Natural killer cell treated with Interleukin-12 subunit alpha and Interleukin-12 subunit beta and Interleukin-15 and Interleukin-18, amount 100 ng/mL, for 72 hours (primary cell): ENCODE measurements at regions not wholly inside any gene's neighbourhood (a gene's known extent, or its start where the extent isn't known, plus 50 kb on each side); places are given as distances from the start of the nearest gene placed in this dataset.

Experiments
- ATAC-seq, 2 donors: fragments of 150-1000 bp; cut with Tn5 transposase in 1 of 2; sonication (Bioruptor Pico), chemical (Tn5 transposase) in 1 of 2; 2 replicates each; pipeline ENCODE4 v1.10.0; 2021
- DNase-seq: peaks from one replicate; pipeline ENCODE4 v3.0.0; 2022; ENCODE audit warnings: low spot score
- H3K27ac Mint-ChIP-seq, 2 donors: 1 replicate in 1 of 2; 2 replicates in 1 of 2; pipeline ENCODE4 v1.8.0; 2022; ENCODE audit warnings: mixed read lengths in 2 of 2, mild to moderate bottlenecking in 1 of 2, moderate library complexity in 1 of 2
- H3K27me3 Mint-ChIP-seq, 2 donors: 1 replicate in 1 of 2; 2 replicates in 1 of 2; pipeline ENCODE4 v1.8.0; 2022; ENCODE audit warnings: mixed read lengths in 2 of 2
- H3K36me3 Mint-ChIP-seq: one replicate; pipeline ENCODE4 v1.8.0; 2022; ENCODE audit warnings: mixed read lengths
- H3K4me1 Mint-ChIP-seq, 2 donors: 1 replicate in 1 of 2; 2 replicates in 1 of 2; pipeline ENCODE4 v1.8.0; 2022; ENCODE audit warnings: low read depth in 2 of 2, mixed read lengths in 2 of 2, mild to moderate bottlenecking in 1 of 2
- H3K4me3 Mint-ChIP-seq: one replicate; pipeline ENCODE4 v1.8.0; 2022; ENCODE audit warnings: mixed read lengths
- H3K9me3 Mint-ChIP-seq: 2 replicates; pipeline ENCODE4 v1.8.0; 2022; ENCODE audit warnings: mixed read lengths

DNA sequence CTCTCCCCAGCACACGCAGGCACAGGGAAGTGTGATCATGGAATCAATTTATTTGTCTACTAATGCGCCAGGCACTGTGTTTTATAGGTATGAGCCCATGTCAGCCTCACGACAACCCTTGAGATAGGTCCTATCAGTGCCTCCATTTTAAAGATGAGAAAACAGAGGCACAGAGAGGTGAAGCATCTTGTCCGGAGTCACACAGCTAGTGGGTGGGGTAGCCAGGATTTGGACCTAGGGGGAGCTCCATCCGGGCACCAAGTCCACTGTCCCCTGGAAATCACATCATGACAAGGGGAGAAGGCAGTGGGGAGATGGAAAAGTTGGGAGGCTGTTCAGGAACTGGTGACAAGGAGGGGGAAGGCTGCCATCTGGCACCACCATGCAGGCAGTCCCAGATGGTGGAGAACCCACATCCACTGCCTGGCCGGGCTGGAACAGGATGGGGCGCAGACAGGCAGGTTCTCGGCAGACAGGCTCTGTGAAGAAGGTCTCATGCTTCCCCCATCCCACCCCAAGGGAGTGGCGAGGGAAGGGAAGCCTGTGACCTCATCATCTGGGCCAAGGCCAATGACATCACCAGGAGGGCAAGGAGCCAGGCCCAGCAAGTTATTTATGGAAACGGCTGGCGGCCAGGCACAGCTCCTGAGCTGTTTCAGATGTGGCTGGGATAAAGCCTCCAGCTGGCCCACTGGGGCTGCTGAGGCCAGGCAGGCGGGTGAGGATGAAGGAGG, 126.0 kb upstream of the SDK2 start:
- H3K9me3 Mint-ChIP-seq, result no peaks in the 10 kb centered on the region
- no peaks in the 10 kb centered on the region for H3K36me3 Mint-ChIP-seq
- H3K27me3 Mint-ChIP-seq, result peaks cover 0 to 16% of the 10 kb centered on the region in 2 donors
- H3K27ac Mint-ChIP-seq, result no peak overlapping the region
- DNase-seq, result no peak
- ATAC-seq, result peak in 1 of 2 donors; percentile 26
- no peaks in the 10 kb centered on the region for H3K4me1 Mint-ChIP-seq
- H3K4me3 Mint-ChIP-seq, result no peak overlapping the region

DNA sequence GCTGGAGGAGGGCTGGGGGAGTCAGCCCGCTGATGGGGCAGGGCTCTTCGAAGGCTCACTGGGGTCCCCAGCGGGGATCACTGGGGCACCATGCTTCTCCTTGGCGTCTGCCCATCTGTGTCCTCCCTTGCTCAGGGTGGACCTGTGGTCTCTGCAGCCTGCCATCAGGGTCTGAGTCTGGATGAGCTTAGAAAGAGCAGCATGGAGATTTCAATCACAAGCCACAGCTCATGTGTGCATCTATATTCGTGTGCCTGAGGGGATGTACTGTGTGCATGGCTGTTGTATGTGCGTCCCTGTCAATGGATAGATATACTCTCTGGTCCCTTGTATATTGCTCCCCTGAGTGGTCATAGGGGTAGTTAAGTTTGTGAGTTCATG, 126.6 kb upstream of the SDK2 start:
- no peak overlapping the region for H3K4me3 Mint-ChIP-seq
- no peaks in the 10 kb centered on the region for H3K4me1 Mint-ChIP-seq

DNA sequence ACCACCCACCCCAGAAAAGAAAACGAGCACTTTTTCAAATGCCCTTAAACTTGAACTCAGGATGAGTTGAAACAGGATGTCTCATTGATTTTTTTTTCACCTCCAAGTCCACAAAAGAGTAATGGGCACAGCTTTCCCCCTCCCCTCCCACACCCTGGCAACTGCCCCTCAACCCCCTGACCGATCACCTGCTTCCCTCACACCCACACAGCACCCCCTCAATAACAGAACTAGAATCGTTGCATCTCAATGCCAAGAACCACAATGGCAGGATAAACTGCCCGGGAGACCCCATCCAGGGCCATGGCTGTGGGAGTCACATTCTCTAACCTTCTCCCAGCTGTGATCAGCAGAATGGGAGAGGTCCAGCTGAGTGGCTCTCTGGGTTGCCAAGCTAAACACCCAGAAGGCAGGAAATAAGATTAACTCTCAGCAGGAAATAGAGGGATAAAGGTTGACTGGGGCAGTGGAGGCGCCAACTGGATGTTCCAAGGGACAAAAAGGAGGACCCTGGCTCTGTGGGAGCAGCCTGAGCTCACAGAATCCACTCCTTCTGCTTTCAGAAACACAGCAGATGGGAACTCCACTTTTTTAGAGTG, 128.0 kb upstream of the SDK2 start:
- H3K9me3 Mint-ChIP-seq, result no peaks in the 10 kb centered on the region
- no peak overlapping the region for H3K4me3 Mint-ChIP-seq
- ATAC-seq (no peak), DNase-seq (no peak)
- H3K27ac Mint-ChIP-seq, result no peak overlapping the region
- H3K27me3 Mint-ChIP-seq, result peaks cover 0 to 14% of the 10 kb centered on the region in 2 donors
- no peaks in the 10 kb centered on the region for H3K4me1 Mint-ChIP-seq
- H3K36me3 Mint-ChIP-seq, result no peaks in the 10 kb centered on the region

More for the DNA sequence above, 126.6 kb upstream of the SDK2 start:
- H3K27me3 Mint-ChIP-seq, result peaks cover 0 to 16% of the 10 kb centered on the region in 2 donors
- H3K36me3 Mint-ChIP-seq, result no peaks in the 10 kb centered on the region
- no peak overlapping the region for H3K27ac Mint-ChIP-seq
- DNase-seq (no peak), ATAC-seq (no peak)
- H3K9me3 Mint-ChIP-seq, result no peaks in the 10 kb centered on the region

DNA sequence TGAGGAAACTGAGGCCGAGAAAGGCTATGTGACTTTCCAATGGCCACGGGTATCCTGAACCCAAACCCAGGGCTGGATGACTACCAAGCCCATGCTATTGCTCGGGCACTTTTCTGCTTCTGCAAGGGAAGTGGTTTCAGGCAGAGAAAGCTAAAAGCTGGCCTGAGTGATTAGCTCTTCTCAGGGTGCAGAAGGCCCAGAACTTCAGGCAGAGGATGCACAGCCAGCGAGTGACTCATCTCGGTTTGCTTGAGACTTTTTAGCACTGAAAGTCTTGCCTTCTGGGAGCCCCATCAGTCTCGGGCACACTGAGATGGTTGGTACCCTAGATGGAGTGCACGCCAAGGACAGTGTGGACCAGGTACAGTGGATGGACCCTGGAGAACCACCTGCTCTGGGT, 129.5 kb upstream of the SDK2 start:
- ATAC-seq (peak in 1 of 2 donors; percentile 56), DNase-seq (no peak)
- H3K36me3 Mint-ChIP-seq, result no peaks in the 10 kb centered on the region
- no peaks in the 10 kb centered on the region for H3K4me1 Mint-ChIP-seq
- H3K4me3 Mint-ChIP-seq, result no peak overlapping the region
- H3K9me3 Mint-ChIP-seq, result no peaks in the 10 kb centered on the region
- peaks cover 0 to 10% of the 10 kb centered on the region in 2 donors for H3K27me3 Mint-ChIP-seq
- no peak overlapping the region for H3K27ac Mint-ChIP-seq

DNA sequence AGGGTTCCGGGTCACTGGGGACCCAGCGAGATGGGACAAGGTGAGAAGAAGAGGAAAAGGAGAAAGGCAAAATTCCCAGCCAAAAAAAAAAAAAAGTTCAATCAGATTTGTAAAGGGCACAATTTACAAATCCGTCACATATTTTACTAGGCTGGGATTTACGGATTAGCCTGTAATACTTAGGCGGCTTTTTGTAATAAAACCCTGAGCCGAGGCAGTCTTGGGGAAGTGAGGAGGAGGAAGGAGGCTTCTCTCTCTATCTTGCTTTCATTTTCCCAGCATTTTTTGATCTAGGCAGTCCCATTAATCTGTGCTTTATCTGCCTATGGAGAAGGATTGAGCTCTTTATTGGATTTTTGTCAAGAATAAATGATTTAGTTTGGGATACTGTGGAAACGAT, 130.6 kb upstream of the SDK2 start:
- no peak overlapping the region for H3K4me3 Mint-ChIP-seq
- no peak for ATAC-seq

DNA sequence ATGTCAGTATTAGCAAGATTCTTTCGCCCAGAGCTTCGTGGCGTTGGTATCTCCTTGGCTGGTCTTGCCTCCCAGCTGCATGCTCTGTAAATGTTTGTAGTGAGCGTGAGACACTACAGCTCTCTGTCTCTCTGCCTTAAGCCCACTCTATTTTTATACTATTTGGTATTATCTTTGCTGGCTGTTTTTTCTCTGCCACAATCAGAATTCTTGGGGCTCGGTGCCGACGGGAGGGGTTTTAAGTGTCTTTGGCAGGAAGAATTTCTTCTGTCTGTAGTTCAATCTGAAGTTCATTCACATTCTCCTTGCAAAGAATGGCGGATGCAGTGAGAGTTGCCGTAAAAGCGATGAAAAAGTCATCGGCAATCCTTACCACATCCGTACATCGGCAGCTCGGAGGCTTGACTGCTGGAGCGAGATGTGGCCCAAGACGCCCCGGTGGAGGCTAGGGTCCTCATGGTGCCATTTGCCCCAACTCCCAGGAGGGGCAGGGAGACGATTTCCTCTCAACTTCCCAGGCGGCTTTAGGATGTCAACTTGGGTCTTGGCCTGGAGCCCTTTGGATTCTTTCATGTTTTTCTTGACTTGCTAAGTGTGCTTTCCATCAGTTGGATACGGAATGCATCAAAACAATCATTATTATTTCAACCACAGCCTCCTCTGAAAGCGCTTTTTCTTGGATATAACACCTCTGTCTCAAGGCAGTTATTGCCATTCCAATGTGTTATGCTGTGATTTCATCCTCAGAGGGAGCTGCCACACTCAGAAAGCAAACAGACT, 132.3 kb upstream of the SDK2 start:
- Mint-ChIP-seq H3K27me3 (no peaks in the 10 kb centered on the region), H3K27ac (no peak overlapping the region), H3K4me1 (no peaks in the 10 kb centered on the region), H3K9me3 (no peaks in the 10 kb centered on the region), H3K4me3 (no peak overlapping the region), H3K36me3 (no peaks in the 10 kb centered on the region)
- no peak for DNase-seq
- ATAC-seq, result no peak

More for the DNA sequence above, 130.6 kb upstream of the SDK2 start:
- Mint-ChIP-seq H3K4me1 (no peaks in the 10 kb centered on the region), H3K27me3 (peaks cover 0 to 7% of the 10 kb centered on the region in 2 donors), H3K9me3 (no peaks in the 10 kb centered on the region), H3K36me3 (no peaks in the 10 kb centered on the region), H3K27ac (no peak overlapping the region)
- DNase-seq, result no peak

DNA sequence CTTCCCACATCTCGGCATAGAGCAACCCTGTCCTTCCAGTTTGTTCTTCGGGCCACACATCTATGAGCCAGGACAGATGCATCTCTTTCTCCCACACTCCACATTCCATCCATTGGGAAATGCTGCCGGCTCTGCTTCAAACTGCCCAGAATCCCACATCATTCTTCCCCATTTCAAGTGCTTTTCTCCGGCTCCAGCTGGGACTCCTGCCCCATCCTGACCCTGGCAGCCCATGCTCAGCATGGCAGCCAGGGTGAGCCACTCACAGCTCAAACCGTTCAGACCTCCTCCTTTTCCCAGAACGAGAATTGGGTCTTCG, 132.8 kb upstream of the SDK2 start:
- H3K27me3 Mint-ChIP-seq, result no peaks in the 10 kb centered on the region
- H3K4me1 Mint-ChIP-seq, result no peaks in the 10 kb centered on the region
- no peak for ATAC-seq
- no peak overlapping the region for H3K4me3 Mint-ChIP-seq
- no peaks in the 10 kb centered on the region for H3K36me3 Mint-ChIP-seq
- DNase-seq, result no peak
- H3K27ac Mint-ChIP-seq, result no peak overlapping the region
- no peaks in the 10 kb centered on the region for H3K9me3 Mint-ChIP-seq

DNA sequence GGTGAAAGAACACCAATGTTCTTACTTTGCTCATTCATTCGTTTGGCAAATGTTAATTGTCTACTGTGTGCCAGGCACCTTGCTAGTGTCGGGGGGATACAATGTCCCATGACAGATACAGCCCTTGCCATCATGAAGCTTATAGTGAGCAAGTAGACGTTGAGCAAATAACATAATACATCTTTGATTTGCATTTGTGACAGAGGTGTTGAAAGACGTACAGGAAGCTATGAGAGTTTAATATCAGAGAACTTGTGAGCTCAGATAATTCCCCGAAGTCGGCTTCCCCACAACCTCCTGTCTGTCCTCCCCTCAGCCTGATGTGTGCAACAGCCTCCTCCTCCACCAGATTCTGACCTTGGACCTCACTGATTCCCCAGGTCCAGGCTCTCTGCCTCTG, 138.0 kb upstream of the SDK2 start:
- DNase-seq (no peak), ATAC-seq (no peak)
- no peaks in the 10 kb centered on the region for H3K36me3 Mint-ChIP-seq
- no peak overlapping the region for H3K27ac Mint-ChIP-seq
- no peaks in the 10 kb centered on the region for H3K9me3 Mint-ChIP-seq
- H3K4me3 Mint-ChIP-seq, result no peak overlapping the region
- peaks cover 0 to 3% of the 10 kb centered on the region in 2 donors for H3K4me1 Mint-ChIP-seq
- peaks cover 0 to 7% of the 10 kb centered on the region in 2 donors for H3K27me3 Mint-ChIP-seq

DNA sequence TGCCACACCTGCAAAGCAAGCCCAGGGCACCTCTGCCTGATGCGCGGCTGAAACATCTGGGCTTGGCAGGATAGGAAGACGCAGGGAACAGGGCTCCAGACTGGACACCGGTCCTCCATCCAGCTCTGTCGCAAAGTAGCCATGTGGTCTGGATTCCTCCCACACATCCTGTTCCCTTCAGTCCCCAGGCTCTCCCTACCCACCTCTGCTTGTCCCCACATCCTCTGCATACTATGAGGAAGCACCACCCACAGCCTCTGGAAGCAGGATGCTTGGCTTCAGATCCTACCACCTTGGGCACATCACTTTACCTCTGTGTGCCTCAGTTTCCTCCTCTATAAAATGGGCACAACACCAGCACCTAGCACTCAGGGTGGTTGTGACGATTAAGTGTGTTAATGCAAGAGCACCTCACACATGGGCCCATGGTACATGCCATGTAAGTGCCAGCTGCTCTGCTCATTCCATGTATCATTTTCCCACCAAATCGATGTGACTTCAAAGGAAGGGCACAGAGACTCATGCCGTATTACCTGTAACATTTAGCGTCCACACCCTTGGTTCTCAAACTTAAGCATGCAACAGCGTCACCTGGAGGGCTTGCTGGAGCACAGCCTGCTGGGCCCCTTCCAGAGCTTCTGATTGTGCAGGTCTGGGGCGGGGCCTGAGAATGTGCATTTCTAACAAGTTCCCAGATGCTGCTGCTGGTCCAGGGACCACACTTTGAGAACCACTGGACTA, 138.6 kb upstream of the SDK2 start:
- peaks cover 0 to 7% of the 10 kb centered on the region in 2 donors for H3K27me3 Mint-ChIP-seq

DNA sequence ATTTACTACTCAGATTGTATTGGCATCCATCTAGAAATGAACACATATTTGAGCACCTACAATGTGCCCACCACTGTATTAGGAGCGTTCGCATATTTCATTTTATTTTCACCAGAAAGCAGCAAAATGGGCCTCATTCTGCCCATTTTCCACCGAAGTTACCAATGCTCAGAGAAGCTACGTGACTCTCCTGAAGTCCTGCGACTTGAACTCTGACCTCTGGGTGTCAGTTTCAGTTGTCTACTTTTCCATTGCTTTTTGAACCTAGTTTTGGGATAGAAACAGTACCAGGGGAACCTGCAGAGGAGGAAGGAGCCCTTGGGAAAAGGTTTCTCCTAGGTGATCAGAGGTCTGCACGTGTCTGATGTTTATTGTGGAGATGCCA, 139.1 kb upstream of the SDK2 start:
- Mint-ChIP-seq H3K4me1 (peaks cover 0 to 3% of the 10 kb centered on the region in 2 donors), H3K27me3 (peaks cover 0 to 8% of the 10 kb centered on the region in 2 donors), H3K27ac (no peak overlapping the region), H3K36me3 (no peaks in the 10 kb centered on the region), H3K4me3 (no peak overlapping the region), H3K9me3 (no peaks in the 10 kb centered on the region)
- ATAC-seq, result no peak
- DNase-seq, result no peak

More for the DNA sequence above, 138.6 kb upstream of the SDK2 start:
- H3K4me3 Mint-ChIP-seq, result no peak overlapping the region
- H3K4me1 Mint-ChIP-seq, result peaks cover 0 to 3% of the 10 kb centered on the region in 2 donors
- H3K9me3 Mint-ChIP-seq, result no peaks in the 10 kb centered on the region
- H3K36me3 Mint-ChIP-seq, result no peaks in the 10 kb centered on the region
- no peak for ATAC-seq
- H3K27ac Mint-ChIP-seq, result no peak overlapping the region
- DNase-seq, result no peak

DNA sequence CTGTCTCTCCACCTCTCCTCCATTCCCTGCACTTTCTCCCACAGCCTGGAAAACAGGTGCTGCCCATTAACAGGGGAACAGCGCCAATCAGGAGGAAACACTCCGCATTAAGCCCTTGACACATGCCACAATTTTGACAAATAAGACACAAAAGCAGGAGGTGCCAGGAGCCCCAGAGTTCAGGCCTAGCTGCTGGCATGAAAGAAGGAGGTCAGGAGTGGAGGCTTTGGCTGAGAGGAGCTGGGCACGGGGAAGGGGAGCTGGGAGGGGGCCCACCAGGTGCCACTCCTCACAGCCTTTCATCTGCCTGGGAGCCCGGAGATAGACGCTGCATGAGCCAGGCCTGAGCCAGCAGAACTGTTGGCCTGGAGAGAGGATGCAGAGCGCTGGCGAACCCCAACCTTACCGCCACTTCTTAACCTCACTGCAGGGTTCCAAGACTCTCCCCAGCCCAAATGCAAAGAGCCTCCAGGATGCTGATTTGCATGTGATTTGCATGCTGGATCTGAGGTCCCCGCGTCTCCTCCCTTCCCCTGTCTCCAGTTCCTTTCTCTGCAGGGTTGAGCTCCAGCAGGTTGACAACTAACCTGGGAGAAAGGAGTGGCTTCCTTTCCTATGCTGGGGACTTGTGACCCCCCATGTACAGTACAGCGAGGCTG, 139.8 kb upstream of the SDK2 start:
- no peak for DNase-seq
- H3K4me1 Mint-ChIP-seq, result peaks cover 0 to 3% of the 10 kb centered on the region in 2 donors
- peaks cover 0 to 9% of the 10 kb centered on the region in 2 donors for H3K27me3 Mint-ChIP-seq
- H3K9me3 Mint-ChIP-seq, result no peaks in the 10 kb centered on the region
- no peaks in the 10 kb centered on the region for H3K36me3 Mint-ChIP-seq
- H3K4me3 Mint-ChIP-seq, result no peak overlapping the region
- no peak for ATAC-seq
- no peak overlapping the region for H3K27ac Mint-ChIP-seq

DNA sequence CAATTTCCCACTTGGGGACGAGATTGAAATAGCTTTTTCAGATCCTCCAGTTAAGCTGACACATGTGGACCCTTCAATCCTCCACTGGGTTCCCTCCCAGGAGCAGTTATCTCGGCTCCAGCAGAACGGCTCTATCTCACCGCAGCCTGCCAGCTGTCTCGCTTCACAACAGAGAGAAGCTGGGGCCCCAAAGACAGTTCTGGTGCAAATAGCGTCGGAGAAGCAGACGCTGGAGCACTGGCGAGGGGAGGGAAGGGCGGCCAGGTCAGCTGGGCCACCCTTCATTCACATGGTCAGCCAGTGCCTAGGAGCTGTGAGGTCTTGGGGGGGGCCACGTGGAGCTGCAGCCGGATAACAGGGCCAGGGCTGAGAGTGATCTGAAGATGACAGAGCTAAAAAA, 141.3 kb upstream of the SDK2 start:
- no peak for ATAC-seq
- Mint-ChIP-seq H3K27me3 (peaks cover 0 to 9% of the 10 kb centered on the region in 2 donors), H3K4me1 (peaks cover 0 to 3% of the 10 kb centered on the region in 2 donors), H3K4me3 (no peak overlapping the region), H3K27ac (no peak overlapping the region), H3K36me3 (no peaks in the 10 kb centered on the region), H3K9me3 (no peaks in the 10 kb centered on the region)
- no peak for DNase-seq

DNA sequence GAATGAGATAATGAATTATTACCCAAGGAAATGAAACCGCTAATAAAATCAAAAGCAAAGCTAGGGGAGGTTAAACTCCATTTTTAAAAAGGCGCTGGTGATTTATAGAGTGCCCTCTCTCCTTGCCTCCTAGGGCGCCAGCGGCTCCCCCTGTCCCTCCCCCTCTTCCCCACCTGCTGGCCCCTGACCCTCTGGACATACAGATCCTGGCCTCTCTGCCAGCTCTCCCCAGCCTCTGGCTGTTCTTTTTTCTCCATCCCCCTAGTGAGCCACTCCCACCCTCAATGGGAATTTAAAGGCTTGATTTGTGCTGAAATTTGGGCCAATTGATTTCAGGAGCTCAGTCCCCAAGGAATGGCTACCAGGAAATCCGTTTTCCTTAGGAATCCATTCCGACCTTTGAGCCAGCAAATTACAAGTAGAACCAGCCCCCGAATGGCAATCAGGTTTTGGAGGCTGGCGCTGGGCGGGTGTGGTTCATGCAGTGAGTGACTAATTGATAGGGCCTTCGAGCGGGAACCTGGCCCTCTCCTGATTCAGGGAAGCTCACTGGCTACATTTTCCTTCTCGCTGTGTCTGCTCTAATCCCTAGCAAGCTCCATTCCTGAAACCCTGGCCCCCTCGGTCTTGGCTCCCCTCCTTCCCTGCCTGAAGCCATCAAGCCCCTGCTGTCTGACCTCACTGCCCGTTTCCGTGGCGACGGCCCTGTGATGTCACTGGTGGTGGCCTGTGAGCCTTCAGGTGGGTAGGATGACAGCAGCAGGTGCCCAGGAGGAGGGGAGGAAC, 141.9 kb upstream of the SDK2 start:
- no peak for ATAC-seq

More for the DNA sequence above, 141.9 kb upstream of the SDK2 start:
- DNase-seq, result no peak
- Mint-ChIP-seq H3K27me3 (peaks cover 0 to 9% of the 10 kb centered on the region in 2 donors), H3K4me3 (no peak overlapping the region), H3K27ac (no peak overlapping the region), H3K36me3 (no peaks in the 10 kb centered on the region), H3K4me1 (peaks cover 0 to 3% of the 10 kb centered on the region in 2 donors), H3K9me3 (no peaks in the 10 kb centered on the region)
